GM10266 (cell line): ENCODE measurements at regions not wholly inside any gene's neighbourhood (a gene's known extent, or its start where the extent isn't known, plus 50 kb on each side); places are given as distances from the start of the nearest gene placed in this dataset.

ENCODE experiments used
- DNase-seq: peaks from one replicate; pipeline ENCODE4 v3.0.0; 2012; ENCODE audit errors: extremely low spot score
- TF ChIP-seq, protein P1 (sequence below): IDR thresholded peaks from 2 replicates; pipeline ENCODE4 v1.5.1; 2012; ENCODE audit warnings: mild to moderate bottlenecking, low read depth; ENCODE audit not compliant: control insufficient read depth, insufficient read depth; ENCODE audit errors: missing control alignments

DNA sequence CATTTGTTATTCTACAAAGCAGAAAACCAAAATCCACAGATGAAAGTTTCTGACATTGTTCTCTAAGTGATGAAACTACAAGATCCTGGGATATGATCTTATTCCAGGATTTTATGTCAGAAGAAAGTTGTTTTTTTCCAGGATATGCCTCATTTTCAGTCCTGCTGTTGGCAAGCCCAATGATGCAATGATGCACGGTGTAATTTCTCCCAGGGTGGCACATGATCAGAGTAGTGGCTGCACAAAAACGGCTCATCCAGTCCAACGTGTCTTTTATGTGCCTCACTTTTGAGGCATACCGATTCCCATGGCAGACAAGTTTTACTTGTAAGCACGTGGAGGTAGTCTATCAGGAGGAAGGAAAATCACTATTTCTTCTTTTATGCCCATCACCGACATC, 302.3 kb upstream of the JAG1 start:
- no peak for DNase-seq
- TF ChIP-seq, protein P1, sequence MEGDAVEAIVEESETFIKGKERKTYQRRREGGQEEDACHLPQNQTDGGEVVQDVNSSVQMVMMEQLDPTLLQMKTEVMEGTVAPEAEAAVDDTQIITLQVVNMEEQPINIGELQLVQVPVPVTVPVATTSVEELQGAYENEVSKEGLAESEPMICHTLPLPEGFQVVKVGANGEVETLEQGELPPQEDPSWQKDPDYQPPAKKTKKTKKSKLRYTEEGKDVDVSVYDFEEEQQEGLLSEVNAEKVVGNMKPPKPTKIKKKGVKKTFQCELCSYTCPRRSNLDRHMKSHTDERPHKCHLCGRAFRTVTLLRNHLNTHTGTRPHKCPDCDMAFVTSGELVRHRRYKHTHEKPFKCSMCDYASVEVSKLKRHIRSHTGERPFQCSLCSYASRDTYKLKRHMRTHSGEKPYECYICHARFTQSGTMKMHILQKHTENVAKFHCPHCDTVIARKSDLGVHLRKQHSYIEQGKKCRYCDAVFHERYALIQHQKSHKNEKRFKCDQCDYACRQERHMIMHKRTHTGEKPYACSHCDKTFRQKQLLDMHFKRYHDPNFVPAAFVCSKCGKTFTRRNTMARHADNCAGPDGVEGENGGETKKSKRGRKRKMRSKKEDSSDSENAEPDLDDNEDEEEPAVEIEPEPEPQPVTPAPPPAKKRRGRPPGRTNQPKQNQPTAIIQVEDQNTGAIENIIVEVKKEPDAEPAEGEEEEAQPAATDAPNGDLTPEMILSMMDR, result no peak

GRCh38 chr20:10978019-10978702, 304.4 kb upstream of the JAG1 start:
- TF ChIP-seq, protein P1, result no peak
- DNase-seq, result no peak

DNA sequence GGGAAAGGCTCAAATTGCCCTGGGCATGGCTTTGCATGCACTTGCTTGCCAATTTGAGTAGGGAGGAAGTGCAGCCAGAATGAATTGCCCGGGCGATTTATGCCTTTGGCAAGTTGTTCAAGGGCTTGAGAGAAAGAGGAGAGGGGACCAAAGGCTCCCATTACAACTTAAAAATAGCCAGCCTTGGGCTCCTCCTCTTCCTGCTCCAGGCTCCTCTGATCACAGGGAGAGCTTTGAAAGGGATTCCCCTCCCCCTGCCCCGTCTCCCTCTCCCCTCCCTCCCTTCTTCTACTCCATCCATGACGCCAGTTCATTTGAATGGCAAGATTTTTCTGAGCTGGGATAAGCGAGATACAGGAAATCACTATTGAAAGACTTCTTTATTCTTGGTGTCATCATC, 304.9 kb upstream of the JAG1 start:
- DNase-seq, result no peak
- TF ChIP-seq, protein P1, result no peak

DNA sequence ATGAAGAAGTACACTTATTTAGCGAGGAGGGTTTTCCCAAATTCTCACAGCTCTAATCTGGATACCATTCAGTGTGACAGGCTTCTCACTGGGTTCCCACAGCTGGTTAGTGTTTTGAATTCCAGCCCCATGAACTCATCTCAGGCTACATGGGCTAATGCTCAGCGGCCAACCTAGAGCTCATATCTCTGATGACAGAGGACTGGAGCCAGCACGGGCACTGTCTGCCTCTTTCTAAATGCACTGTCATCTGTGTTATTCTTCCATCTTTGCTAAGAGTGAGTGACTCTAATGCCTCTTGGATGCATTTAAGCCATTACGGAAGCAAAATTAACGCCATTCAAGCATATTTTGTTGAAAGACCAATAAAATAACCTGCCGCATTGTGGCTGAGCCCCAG, 308.9 kb upstream of the JAG1 start:
- TF ChIP-seq, protein P1, result no peak
- DNase-seq, result no peak

GRCh38 chr20:10984294-10984693, 310.5 kb upstream of the JAG1 start:
- DNase-seq, result no peak
- TF ChIP-seq, protein P1, result no peak

DNA sequence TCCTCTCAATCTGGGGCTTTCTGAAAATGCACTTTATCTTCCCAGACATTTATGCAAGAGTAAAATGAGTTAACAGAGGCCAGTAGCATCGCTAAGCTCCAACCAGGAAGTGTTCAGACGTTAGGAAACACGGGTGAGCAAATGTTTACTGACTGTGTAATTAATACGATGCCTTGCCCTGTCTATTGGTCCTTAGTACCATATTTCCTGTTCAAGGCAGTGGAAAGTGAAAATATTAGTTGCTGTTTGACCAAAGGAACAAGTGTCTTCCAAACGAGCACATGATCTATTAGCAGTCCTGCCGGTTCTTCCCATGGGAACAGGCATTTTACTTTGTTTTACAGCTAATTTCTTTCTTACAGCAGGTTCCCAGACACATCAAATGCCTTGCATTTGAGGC, 311.1 kb upstream of the JAG1 start:
- TF ChIP-seq, protein P1, result no peak
- DNase-seq, result no peak

DNA sequence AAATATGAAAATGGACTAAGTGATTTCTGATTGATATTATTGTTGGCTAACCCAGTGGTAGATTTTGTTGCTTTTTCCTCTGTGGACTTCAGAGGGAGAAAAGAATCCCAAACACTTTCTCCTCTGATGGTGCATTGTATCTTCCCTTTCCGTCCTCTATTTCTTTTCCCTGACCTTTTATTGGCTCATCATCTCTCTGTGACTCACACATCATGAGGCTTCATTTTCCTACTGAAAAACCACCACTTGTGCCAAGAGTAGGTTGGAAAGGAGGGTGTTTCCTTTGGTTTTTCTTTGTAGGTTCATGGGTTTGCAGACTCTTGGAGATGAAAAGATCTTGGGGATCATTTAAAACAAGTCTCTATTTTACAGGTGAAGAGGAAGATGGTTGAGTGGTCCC, 311.7 kb upstream of the JAG1 start:
- TF ChIP-seq, protein P1, result no peak
- DNase-seq, result no peak
